GM18909 (cell line): ENCODE measurements at regions not wholly inside any gene's neighbourhood (a gene's known extent, or its start where the extent isn't known, plus 50 kb on each side); places are given as distances from the start of the nearest gene placed in this dataset.

Source experiments
- ATAC-seq: cut with Tn5 transposase; IDR thresholded peaks from one replicate; pipeline ENCODE4 v1.9.1; 2021; ENCODE audit warnings: mild to moderate bottlenecking; ENCODE audit not compliant: unreplicated experiment, poor library complexity

DNA sequence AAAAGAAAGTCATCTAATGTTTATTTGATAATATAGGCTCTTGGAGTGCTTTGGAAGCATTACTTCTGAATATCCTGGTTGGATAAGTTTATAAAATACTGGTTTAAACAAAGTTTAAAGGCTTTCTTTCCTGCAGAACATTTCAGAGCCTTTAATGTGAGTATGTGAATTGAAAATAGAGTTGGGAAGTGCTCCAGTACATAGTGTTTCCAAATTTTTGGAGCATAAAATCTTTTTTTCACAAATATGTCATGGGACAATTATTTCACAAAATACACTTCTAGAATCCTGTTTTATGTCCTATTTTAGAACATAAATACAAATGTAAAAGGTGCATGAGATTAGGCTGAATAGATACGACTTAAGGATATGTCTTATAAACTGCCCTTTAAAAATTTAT, 158.9 kb upstream of the HNRNPA3 start:
- no peak for ATAC-seq

DNA sequence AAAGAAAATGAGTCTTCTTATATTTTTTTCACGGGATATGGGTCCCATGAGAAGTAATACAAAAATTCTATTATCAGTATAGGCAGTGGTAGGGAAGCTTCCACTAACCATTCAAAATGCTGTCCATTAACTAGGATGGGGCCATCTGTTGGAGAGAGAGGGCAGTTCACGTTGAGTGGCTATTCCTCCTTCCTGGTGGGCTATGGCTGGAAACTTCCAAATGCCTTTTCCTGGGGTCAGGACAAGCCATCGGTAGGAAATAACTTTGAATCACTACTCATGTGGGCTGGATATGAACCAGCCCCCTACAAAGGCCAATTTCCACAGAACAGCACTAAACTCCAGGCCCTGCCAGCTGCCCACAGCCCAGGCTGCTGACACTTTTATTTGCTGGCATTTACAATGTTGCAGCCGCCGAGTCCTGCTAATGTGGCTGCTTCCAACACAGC, 156.1 kb upstream of the HNRNPA3 start:
- no peak for ATAC-seq

DNA sequence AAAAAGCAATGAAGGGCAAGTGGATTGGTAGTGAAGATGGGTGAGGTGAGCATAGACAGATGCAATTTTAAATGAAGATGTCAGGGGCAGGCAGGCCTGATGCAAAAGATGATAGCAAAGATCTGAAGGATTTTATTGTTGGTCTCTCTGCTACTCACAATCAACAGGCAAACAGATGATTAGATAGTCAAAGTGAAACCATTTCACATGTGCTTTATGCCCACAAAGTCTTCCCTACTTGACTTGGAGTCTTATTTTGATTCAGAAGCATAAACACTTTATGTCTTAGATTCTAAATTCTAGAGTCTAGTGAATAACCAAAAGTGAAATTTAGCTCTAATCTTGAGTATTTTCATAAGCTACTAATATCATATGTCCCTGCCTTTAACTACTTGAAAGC, 153.8 kb upstream of the HNRNPA3 start:
- peak; percentile 81 for ATAC-seq

DNA sequence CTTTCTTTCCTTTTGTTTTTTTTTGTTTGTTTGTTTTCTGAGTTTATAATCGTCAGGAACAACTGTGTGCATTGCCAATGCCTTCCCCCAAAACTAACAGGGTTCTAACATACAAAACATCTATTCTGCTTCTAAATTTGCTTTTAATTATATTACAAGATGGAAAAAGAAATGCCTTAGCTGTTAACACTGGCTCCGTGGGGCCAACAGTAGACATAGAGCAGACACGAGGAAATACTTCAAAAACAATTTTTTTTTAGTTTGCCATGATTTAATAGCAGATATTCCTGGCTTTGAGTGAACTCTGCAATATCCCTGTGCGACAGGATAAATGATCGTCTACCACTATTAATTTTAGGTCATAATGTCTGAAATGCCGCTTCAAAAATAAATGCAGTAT, 153.3 kb upstream of the HNRNPA3 start:
- ATAC-seq: no peak

DNA sequence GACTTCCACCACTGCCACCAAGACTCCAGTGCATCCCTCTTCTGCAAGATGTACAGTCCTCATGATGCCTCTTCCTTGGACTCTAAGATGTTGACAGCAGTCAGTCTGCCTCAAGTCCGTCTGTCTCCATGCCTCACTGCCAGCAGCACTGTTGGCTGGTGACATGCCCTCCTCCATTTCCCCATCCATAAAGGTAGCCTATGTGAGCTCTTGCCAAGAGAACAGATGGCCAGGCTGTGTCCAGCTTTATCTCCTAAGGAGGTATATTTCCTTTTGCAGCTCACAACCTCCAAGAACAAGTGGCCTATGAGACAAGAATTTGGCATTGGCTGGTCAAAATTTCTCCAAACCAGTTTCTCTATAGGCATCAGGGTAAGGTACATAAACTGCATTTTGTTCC, 149.3 kb upstream of the HNRNPA3 start:
- no peak for ATAC-seq

DNA sequence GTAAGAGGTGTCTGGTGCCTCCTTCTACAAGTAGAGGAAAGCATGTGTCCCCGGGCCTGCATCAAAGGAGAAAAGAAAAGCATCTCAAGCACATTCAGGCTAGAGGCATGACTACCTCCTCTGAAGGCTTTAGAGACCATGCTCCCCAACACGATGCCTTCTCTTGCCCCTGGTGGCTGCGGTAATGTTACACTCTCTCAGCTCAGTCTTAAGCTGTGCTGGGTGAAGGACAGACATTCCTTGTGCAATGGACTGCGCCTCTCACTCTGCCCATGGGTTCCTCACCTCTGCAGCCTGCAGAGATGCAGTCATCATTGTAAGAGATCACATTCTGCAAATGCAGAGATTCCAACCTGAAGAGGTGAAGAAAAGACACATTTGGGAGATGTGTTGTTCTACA, 148.2 kb upstream of the HNRNPA3 start:
- no peak for ATAC-seq

DNA sequence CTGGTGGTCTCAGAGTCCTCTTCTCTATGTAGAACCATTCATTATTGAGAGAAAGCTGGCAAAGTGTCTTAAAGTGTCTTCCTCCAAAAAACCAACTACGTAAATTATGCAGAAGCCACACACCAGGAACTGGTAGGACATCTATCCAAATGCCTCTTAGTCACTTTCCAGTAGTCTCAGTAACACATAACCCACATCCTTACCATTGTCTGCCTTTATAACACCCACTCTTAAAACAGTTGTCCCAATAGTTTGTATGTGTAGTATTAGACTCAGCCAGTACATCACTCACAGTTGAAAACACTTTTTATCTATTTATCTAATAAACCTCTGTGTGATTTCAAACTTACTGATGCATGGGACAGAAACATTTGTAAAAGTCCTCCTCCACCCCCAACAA, 143.6 kb upstream of the HNRNPA3 start:
- no peak for ATAC-seq

DNA sequence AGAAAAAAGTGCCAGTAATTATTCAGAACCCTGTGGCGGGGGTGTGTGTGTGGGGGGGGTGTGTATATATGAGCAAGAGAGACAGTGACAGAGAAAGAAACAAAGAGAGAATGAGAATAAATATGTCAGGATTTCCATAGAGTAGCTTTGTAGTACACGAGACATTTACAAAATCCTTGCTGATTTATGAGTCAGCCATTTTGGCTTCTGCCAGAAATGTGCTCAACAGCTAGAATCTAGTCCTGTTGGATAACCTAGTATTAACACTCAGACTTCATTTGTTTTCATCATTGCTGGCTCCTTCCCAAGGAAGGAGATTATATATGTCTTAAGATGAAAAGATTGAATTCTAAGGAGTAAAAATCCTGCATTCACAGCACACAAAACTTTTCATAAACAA, 140.5 kb upstream of the HNRNPA3 start:
- no peak for ATAC-seq

DNA sequence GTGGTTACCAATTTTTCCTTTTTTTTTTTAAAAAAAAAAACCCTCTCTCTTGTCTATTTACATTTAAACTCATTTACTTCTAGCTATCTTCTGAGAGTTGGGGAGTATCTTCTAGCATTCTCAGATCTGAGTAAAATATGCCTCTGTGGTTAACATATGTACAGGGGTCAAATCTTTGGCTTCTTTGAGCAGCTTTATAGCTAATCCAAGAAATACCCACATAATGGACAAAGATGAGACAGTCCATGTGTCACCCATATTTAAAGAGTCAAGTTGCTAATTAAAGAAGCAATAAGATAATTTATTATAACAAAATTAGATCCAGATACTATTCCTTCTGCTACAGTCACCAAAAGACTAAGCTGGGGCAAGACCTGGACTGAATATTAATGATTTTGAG, 139.0 kb upstream of the HNRNPA3 start:
- ATAC-seq: no peak

DNA sequence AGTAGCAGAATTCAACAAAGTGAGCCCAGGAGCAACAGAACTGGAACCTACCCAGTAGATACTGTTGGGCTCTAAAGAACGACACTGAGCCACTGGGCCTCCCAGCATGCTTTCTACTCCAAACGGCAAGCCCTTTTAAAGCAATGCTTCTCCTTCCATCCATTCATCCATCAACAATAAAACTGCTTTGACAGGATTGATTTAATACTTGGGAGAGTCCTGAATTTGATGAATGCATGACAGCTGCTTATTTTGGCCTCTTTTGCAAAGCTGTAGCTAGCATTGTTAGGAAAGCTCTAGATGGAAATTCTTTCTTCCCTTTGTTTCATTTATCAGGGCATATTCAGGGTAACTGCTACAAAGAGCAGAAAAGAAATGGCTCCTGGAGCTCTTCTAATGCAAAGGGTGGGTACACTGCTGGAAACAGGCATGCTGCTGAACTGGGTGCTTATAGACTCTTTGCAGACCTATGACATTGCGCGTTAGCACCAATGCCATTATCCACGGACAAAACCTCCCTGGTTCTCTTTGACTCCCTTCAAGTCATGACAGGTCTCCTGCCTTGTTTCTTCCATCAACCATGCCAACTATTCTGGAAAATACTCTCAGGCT, 138.4 kb upstream of the HNRNPA3 start:
- no peak for ATAC-seq

DNA sequence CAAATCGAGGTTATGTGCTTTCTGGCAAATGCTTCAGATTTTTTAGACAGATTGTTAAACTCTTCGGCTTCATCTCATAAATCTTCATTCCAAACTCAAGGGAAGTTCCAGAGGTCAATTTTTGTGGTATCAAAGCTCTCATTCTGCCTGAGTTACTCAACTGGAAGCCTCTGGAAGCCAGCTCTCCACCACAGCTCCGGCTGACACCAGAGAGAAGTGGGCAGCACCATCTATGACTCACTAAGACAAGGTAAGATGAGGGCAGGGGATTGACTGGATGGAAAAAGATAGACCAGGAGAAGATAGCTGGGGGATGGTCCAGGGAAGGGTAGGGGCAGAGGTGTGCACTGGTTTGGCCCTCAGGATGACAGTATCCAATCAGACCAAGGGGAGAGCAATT, 137.3 kb upstream of the HNRNPA3 start:
- ATAC-seq: no peak

DNA sequence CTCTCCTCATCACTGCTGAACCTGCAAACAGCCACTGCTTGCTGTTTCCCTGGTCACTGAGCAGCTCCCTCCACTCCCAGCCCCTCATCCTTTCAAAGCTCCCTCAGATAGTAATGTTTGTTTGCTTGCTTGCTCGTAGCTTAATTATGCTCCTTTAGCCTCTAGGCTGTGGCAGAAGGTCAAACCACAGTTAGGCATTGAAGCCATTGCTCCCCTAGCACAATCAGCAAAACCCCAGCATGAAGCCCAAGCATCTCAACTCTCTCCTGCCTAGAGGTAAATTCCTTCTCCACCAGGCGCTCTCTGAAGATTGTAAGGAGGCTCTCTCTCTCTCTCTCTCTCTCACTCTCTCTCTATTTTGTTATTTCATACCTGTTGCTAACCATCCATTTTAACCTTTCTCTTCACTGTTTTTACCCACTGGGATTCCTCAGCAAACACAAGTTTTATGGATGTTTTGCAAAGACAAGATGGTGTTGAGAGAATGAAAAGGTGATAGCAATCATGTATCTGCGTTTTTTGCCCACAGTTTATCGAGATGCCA, 135.9 kb upstream of the HNRNPA3 start:
- no peak for ATAC-seq

DNA sequence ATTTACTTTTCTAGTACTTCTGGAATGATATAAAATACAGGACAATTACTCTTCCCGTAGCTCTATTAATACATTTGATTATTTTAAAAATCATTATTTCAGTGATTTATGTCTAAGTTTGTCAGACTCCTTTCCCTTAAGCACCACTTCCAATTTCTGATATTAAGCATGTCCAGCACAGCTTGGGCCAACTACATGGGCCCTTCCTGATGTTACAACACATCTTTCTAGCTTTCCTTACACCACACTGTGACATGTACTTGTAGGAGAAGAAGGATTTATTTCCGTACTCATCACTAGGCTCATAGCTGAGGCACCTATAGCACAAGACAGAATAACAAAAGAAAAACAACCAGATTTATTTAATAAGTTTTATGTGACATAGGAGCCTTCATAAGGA, 134.8 kb upstream of the HNRNPA3 start:
- ATAC-seq: no peak

DNA sequence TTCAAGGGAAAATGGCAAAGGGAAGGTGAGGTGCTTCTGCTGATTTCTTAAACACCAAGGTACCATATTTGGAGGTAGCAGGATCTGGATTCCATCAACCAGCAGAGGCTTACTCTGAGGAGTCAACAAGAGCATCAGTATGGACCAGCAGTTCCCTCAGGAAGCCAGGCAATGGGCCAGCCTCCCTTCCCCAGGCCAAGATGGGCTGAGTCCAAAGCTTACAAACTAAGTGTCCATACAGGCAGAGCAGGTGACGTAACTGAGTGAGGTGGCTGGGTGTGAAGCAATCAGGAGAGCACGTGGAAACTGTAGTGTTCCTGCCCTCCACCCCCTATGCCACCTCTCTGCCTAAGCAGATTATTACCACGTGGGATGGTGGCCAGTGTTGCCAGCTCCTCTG, 134.2 kb upstream of the HNRNPA3 start:
- ATAC-seq: no peak

DNA sequence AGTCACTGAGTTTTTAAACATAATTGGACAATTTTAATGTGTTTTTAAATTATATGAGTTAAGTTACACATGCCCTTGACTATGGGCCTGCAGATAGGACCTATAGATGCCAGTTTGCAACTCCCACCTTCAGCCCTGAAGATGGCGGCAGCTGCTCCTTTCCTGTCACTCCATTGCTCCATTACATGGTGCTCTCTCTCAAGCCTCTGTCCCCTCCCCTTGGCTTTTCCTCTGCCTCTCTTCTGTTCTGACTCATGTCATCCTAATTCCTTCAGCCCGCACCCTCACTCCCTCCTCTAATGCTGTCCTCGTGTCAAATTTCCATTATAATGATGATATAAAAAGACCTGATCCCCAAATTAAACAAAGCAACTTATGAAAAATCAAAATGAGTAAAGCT, 133.7 kb upstream of the HNRNPA3 start:
- no peak for ATAC-seq

DNA sequence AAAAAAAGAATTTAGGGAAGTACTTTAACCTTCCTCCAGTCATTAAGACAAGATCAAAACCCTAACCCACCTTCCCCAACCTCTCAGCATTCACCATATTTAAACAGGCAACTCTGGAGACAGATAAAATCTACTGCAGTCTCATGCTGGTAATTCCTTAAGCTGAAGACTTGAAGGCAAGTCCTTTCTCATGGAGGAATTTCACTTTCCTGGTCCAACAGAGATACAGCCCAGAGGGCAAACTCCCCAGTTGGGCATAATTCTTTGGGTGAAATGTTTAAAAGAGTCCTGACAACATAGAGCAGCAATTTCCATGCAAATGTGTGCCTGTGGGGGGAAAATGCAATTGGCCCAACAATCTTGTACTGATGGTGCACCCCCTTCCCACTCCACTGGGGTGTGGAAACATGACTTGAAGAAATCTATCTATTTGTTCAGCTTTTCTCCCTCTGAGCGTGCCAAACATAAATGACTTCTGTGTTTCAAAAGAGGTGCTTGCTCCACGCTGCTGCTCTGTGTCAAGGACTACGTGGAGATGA, 131.8 kb upstream of the HNRNPA3 start:
- ATAC-seq: no peak

DNA sequence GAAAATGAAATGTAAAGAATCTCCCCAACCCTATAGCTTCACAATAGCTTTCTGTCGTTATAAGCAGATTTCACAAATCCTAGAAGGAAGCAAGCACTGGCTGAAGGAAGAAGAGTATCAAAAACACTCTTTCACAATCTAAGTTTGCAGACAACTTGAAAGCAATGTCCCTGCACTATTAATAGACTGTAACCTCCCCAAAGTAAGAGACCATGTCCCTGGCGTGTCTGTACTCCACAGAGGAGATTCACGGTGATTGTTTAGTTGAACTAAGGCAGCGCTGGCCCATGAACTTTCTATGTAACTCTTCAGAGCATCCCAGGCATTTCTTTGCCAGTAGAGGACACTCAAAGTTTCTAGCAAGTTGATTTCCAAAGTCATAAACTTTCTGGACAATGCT, 128.0 kb upstream of the HNRNPA3 start:
- ATAC-seq: no peak

DNA sequence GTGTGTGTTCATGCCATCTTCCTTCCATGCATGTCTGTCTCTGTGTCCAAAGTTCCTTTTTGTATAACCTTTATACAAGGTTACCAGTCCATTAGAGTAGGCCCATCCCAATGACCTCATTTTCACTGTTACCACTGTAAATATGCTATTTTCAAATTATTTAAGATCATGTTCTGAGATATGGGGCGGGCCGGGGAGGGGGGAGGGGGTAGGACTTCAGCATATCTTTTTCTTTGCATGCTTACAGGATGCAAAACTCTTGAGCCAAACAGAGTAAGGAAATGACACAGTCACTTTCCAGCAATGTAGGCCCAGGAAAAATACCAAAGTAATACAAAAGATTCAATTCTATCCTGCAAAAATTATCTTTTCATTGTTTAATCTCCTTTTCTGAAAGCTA, 124.1 kb upstream of the HNRNPA3 start:
- no peak for ATAC-seq

DNA sequence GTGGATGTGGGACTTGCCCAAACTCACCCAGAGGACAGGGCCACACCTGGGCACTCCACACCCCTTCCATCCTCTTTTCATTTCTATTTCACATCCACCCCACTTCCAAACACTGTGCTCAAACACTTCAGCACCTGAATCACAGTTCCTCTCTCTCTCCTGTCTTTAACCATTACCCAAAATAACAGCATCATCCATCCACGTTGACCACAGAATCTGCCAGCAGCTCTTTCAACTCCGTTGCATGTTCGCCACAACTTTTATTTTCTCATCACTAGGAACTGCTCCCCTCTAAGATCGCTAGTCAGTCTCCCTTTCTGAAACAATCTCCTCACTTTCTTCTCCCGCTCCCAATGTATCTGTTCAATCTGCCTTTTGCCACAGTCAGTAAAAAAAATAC, 121.6 kb upstream of the HNRNPA3 start:
- ATAC-seq: no peak

DNA sequence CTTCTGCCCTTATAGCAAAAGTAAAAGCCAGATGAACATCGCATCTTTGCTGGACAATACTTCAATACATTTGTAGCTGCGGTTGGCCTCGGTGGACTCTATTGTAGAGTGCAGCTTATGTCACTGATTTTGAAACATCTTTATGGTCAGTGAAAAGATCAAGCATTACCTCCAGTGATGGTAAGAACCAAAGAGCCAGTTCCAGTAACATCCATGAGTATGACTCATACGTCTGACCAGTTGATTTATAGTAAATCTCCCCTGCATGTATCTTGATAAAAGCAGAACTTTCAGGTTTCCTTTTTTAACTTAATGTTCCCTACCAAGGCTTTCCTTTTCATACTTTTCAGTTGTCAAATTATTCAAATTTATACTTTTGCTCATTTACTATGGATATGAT, 119.2 kb upstream of the HNRNPA3 start:
- ATAC-seq: no peak

DNA sequence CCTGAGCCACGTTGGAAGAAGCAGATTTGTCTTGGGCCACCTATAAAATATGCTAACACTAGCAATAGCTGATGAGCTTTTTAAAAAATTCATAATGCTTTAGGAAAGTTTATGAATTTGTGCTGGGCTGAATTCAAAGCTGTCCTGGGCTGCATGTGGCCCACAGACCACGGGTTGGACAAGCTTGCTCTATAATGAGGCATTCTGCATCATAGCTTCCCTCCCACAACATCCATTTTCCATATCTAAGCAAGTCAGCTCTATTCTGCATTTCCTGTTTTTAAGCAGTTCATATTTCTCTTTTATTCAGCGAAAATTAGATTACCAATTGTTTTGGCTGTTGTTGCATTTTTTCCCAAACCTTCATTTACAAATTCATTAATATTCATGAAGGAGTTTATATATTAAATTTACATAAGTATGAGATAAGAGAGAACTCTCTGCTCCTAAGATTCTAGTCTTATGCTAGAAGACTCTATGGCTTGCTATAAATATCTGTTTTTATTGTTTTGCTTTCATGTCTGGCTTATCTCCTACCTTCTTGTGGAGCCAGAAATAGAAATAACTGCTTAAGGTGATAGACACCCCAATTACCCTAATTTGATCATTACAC, 114.5 kb upstream of the HNRNPA3 start:
- no peak for ATAC-seq

DNA sequence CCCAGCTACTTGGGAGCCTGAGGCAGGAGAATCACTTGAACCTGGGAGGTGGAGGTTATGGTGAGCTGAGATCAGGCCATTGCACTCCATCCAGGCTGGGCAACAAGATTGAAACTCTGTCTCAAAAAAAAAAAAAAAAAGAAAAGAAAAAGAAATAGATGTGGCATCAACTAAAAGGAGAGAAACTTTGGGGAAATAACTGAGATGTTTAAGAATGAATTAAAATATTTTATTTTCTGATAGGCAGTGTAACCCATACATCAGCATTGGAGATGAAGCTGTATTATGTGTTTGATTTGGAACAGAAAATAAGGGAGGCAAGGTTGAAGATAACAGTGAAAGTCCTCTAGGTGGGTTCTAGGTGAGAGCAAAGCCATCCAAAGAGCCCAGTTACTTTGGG, 110.7 kb upstream of the HNRNPA3 start:
- ATAC-seq: no peak
